Stomach smooth muscle (tissue), 2 donors: ENCODE measurements at regions not wholly inside any gene's neighbourhood (a gene's known extent, or its start where the extent isn't known, plus 50 kb on each side); places are given as distances from the start of the nearest gene placed in this dataset.

ENCODE experiments used
- H3K27ac ChIP-seq: one replicate; pipeline ENCODE4 v1.7.0; 2013; ENCODE audit warnings: mild to moderate bottlenecking, low read length, inconsistent platforms
- H3K27me3 ChIP-seq, 2 donors: one replicate each; pipeline ENCODE4 v1.7.0; 2013; ENCODE audit warnings: low read length in 2 of 2; ENCODE audit not compliant: insufficient read depth in 2 of 2, control insufficient read depth in 1 of 2
- H3K36me3 ChIP-seq, 2 donors: one replicate each; pipeline ENCODE4 v1.7.0; 2013; ENCODE audit warnings: low read length in 2 of 2; ENCODE audit not compliant: control insufficient read depth in 2 of 2, insufficient read depth in 2 of 2
- H3K4me1 ChIP-seq: one replicate; pipeline ENCODE4 v1.7.0; 2013; ENCODE audit warnings: low read length; ENCODE audit not compliant: control insufficient read depth, insufficient read depth
- H3K4me3 ChIP-seq, 2 donors: one replicate each; pipeline ENCODE4 v1.7.0; 2013; ENCODE audit warnings: low read length in 2 of 2
- H3K9ac ChIP-seq, 2 donors: one replicate each; pipeline ENCODE4 v1.7.0; 2013; ENCODE audit warnings: low read length in 2 of 2, mild to moderate bottlenecking in 1 of 2
- H3K9me3 ChIP-seq, 2 donors: one replicate each; pipeline ENCODE4 v1.7.0; 2013; ENCODE audit warnings: low read length in 2 of 2; ENCODE audit not compliant: control insufficient read depth in 2 of 2
- donor health status: healthy.
- donor health status: Pancreatic carcinoma.

GRCh38 chr2:163198007-163198406 is 359.4 kb upstream of the KCNH7 start:
- no peak overlapping the region for H3K9ac ChIP-seq
- H3K4me1 ChIP-seq, result no peaks in the 10 kb centered on the region
- no peaks in the 10 kb centered on the region for H3K36me3 ChIP-seq
- H3K27ac ChIP-seq, result no peak overlapping the region
- no peaks in the 10 kb centered on the region for H3K27me3 ChIP-seq
- H3K9me3 ChIP-seq, result no peaks in the 10 kb centered on the region
- H3K4me3 ChIP-seq, result no peak overlapping the region

- H3K27me3 ChIP-seq, result no peaks in the 10 kb centered on the region
- H3K27ac ChIP-seq, result no peak overlapping the region
- H3K4me1 ChIP-seq, result no peaks in the 10 kb centered on the region
- H3K4me3 ChIP-seq, result no peak overlapping the region
- no peak overlapping the region for H3K9ac ChIP-seq
- H3K9me3 ChIP-seq, result no peaks in the 10 kb centered on the region
- no peaks in the 10 kb centered on the region for H3K36me3 ChIP-seq
These were observed 352.8 kb upstream of the KCNH7 start for GRCh38 chr2:163191372-163191771.

GRCh38 chr2:163187995-163188655 is 349.6 kb upstream of the KCNH7 start:
- H3K9ac ChIP-seq, result no peak overlapping the region

GRCh38 chr2:163187119-163187518 is 348.6 kb upstream of the KCNH7 start:
- H3K27me3 ChIP-seq, result no peaks in the 10 kb centered on the region
- H3K4me3 ChIP-seq, result no peak overlapping the region
- no peak overlapping the region for H3K27ac ChIP-seq
- H3K4me1 ChIP-seq, result no peaks in the 10 kb centered on the region
- H3K9ac ChIP-seq, result no peak overlapping the region
- no peaks in the 10 kb centered on the region for H3K36me3 ChIP-seq
- H3K9me3 ChIP-seq, result no peaks in the 10 kb centered on the region

More at GRCh38 chr2:163187995-163188655, 349.6 kb upstream of the KCNH7 start:
- Histone ChIP-seq H3K27ac (no peak overlapping the region), H3K36me3 (no peaks in the 10 kb centered on the region), H3K9me3 (no peaks in the 10 kb centered on the region), H3K27me3 (no peaks in the 10 kb centered on the region), H3K4me3 (no peak overlapping the region), H3K4me1 (no peaks in the 10 kb centered on the region)

- Histone ChIP-seq H3K9ac (no peak overlapping the region), H3K4me3 (no peak overlapping the region), H3K4me1 (no peaks in the 10 kb centered on the region), H3K9me3 (no peaks in the 10 kb centered on the region), H3K27me3 (no peaks in the 10 kb centered on the region), H3K36me3 (no peaks in the 10 kb centered on the region), H3K27ac (no peak overlapping the region)
These were observed 346.6 kb upstream of the KCNH7 start for GRCh38 chr2:163185160-163185559.

- Histone ChIP-seq H3K9me3 (no peaks in the 10 kb centered on the region), H3K27me3 (no peaks in the 10 kb centered on the region), H3K9ac (no peak overlapping the region), H3K36me3 (no peaks in the 10 kb centered on the region), H3K4me1 (no peaks in the 10 kb centered on the region), H3K27ac (no peak overlapping the region), H3K4me3 (no peak overlapping the region)
These were observed 344.3 kb upstream of the KCNH7 start for GRCh38 chr2:163182764-163183354.

GRCh38 chr2:163177592-163177991 is 339.0 kb upstream of the KCNH7 start:
- Histone ChIP-seq H3K27ac (no peak overlapping the region), H3K27me3 (no peaks in the 10 kb centered on the region), H3K4me1 (no peaks in the 10 kb centered on the region), H3K9me3 (no peaks in the 10 kb centered on the region), H3K36me3 (no peaks in the 10 kb centered on the region), H3K9ac (no peak overlapping the region), H3K4me3 (no peak overlapping the region)

GRCh38 chr2:163175294-163175693 is 336.7 kb upstream of the KCNH7 start:
- Histone ChIP-seq H3K36me3 (no peaks in the 10 kb centered on the region), H3K9me3 (no peaks in the 10 kb centered on the region), H3K4me3 (no peak overlapping the region), H3K27ac (no peak overlapping the region), H3K9ac (no peak overlapping the region), H3K4me1 (no peaks in the 10 kb centered on the region), H3K27me3 (no peaks in the 10 kb centered on the region)

- H3K4me1 ChIP-seq, result no peaks in the 10 kb centered on the region
- H3K4me3 ChIP-seq, result no peak overlapping the region
- H3K27ac ChIP-seq, result no peak overlapping the region
- H3K36me3 ChIP-seq, result no peaks in the 10 kb centered on the region
- H3K27me3 ChIP-seq, result no peaks in the 10 kb centered on the region
- no peak overlapping the region for H3K9ac ChIP-seq
- no peaks in the 10 kb centered on the region for H3K9me3 ChIP-seq
These were observed 335.0 kb upstream of the KCNH7 start for GRCh38 chr2:163173591-163173990.

GRCh38 chr2:163171786-163172530 is 333.4 kb upstream of the KCNH7 start:
- no peaks in the 10 kb centered on the region for H3K9me3 ChIP-seq
- no peak overlapping the region for H3K4me3 ChIP-seq
- no peaks in the 10 kb centered on the region for H3K4me1 ChIP-seq
- no peak overlapping the region for H3K9ac ChIP-seq
- no peaks in the 10 kb centered on the region for H3K27me3 ChIP-seq
- no peaks in the 10 kb centered on the region for H3K36me3 ChIP-seq
- no peak overlapping the region for H3K27ac ChIP-seq
